H9 (cell line): ENCODE measurements at regions not wholly inside any gene's neighbourhood (a gene's known extent, or its start where the extent isn't known, plus 50 kb on each side); places are given as distances from the start of the nearest gene placed in this dataset.

Experiments used
- DNase-seq: peaks from one replicate; pipeline ENCODE4 v3.0.0-alpha.2; 2017
- H2AFZ ChIP-seq: one replicate; pipeline ENCODE4 v1.6.1; 2013; ENCODE audit warnings: mild to moderate bottlenecking, low read length, control low read depth, moderate library complexity
- H2AK5ac ChIP-seq: 2 replicates; pipeline ENCODE4 v1.6.1; 2013; ENCODE audit warnings: low read length, control low read depth, mixed read lengths; ENCODE audit not compliant: insufficient read length
- H2BK120ac ChIP-seq: one replicate; pipeline ENCODE4 v1.6.1; 2013; ENCODE audit warnings: low read depth, mild to moderate bottlenecking, low read length, control low read depth, inconsistent platforms; ENCODE audit not compliant: poor library complexity, severe bottlenecking
- H2BK12ac ChIP-seq: 2 replicates; pipeline ENCODE4 v1.6.1; 2013; ENCODE audit warnings: low read length, control low read depth, mixed read lengths, low read depth; ENCODE audit not compliant: insufficient read length
- H2BK15ac ChIP-seq: 2 replicates; pipeline ENCODE4 v1.6.1; 2013; ENCODE audit warnings: low read depth, low read length, control low read depth
- H2BK20ac ChIP-seq: one replicate; pipeline ENCODE4 v1.6.1; 2013; ENCODE audit warnings: low read depth, mild to moderate bottlenecking, low read length, control low read depth, inconsistent platforms; ENCODE audit not compliant: poor library complexity, severe bottlenecking
- H2BK5ac ChIP-seq: 2 replicates; pipeline ENCODE4 v1.6.1; 2013; ENCODE audit warnings: low read length, control low read depth, mixed read lengths; ENCODE audit not compliant: insufficient read length
- H3K14ac ChIP-seq: 2 replicates; pipeline ENCODE4 v1.6.1; 2013; ENCODE audit warnings: low read length, control low read depth; ENCODE audit not compliant: insufficient read depth
- H3K18ac ChIP-seq: 2 replicates; pipeline ENCODE4 v1.6.1; 2013; ENCODE audit warnings: low read depth, mild to moderate bottlenecking, mixed read lengths, low read length, control low read depth; ENCODE audit not compliant: insufficient read length
- H3K23ac ChIP-seq: 2 replicates; pipeline ENCODE4 v1.6.1; 2013; ENCODE audit warnings: low read length, control low read depth, mixed read lengths, low read depth; ENCODE audit not compliant: insufficient read length
- H3K23me2 ChIP-seq: 2 replicates; pipeline ENCODE4 v1.6.1; 2013; ENCODE audit warnings: low read depth, mild to moderate bottlenecking, mixed read lengths, low read length, control low read depth; ENCODE audit not compliant: insufficient read length, poor library complexity, severe bottlenecking
- H3K27ac ChIP-seq: 2 replicates; pipeline ENCODE4 v1.5.1; 2013; ENCODE audit warnings: low read length, control low read depth, mixed read lengths, low read depth; ENCODE audit not compliant: insufficient read length
- H3K27me3 ChIP-seq: 2 replicates; pipeline ENCODE4 v1.6.1; 2013; ENCODE audit warnings: low read length, control low read depth, inconsistent platforms; ENCODE audit not compliant: insufficient read depth
- H3K4ac ChIP-seq: 2 replicates; pipeline ENCODE4 v1.6.1; 2013; ENCODE audit warnings: low read depth, mild to moderate bottlenecking, control low read depth, inconsistent platforms, low read length, moderate library complexity
- H3K4me1 ChIP-seq: 2 replicates; pipeline ENCODE4 v1.6.1; 2013; ENCODE audit warnings: low read length, control low read depth, inconsistent platforms; ENCODE audit not compliant: insufficient read depth
- H3K4me2 ChIP-seq: 2 replicates; pipeline ENCODE4 v1.6.1; 2013; ENCODE audit warnings: low read length, control low read depth, mixed read lengths; ENCODE audit not compliant: insufficient read length, insufficient read depth
- H3K56ac ChIP-seq: 2 replicates; pipeline ENCODE4 v1.6.1; 2013; ENCODE audit warnings: low read depth, mild to moderate bottlenecking, mixed read lengths, low read length, control low read depth; ENCODE audit not compliant: insufficient read length
- H3K79me1 ChIP-seq: 2 replicates; pipeline ENCODE4 v1.6.1; 2013; ENCODE audit warnings: low read depth, mild to moderate bottlenecking, moderate library complexity, low read length, control low read depth, inconsistent platforms; ENCODE audit not compliant: insufficient read depth, poor library complexity, severe bottlenecking
- H3K79me2 ChIP-seq: 2 replicates; pipeline ENCODE4 v1.6.1; 2013; ENCODE audit warnings: low read length, control low read depth, inconsistent platforms; ENCODE audit not compliant: insufficient read depth
- H3K9ac ChIP-seq: 2 replicates; pipeline ENCODE4 v1.6.1; 2013; ENCODE audit warnings: low read length, control low read depth, mixed read lengths; ENCODE audit not compliant: insufficient read length; ENCODE audit errors: extremely low read depth
- H3K9me3 ChIP-seq: one replicate; pipeline ENCODE4 v1.6.1; 2013; ENCODE audit warnings: low read depth, low read length, inconsistent platforms; ENCODE audit not compliant: control insufficient read depth
- H3T11ph ChIP-seq: one replicate; pipeline ENCODE4 v1.6.1; 2013; ENCODE audit warnings: mild to moderate bottlenecking, low read length, control low read depth, inconsistent platforms
- H4K20me1 ChIP-seq: one replicate; pipeline ENCODE4 v1.6.1; 2013; ENCODE audit not compliant: control insufficient read depth, insufficient read length, insufficient read depth
- H4K5ac ChIP-seq: 2 replicates; pipeline ENCODE4 v1.6.1; 2013; ENCODE audit warnings: low read depth, mild to moderate bottlenecking, mixed read lengths, low read length, control low read depth; ENCODE audit not compliant: insufficient read length
- H4K8ac ChIP-seq: replicated peaks from 2 replicates; pipeline ENCODE4 v1.6.1; 2013; ENCODE audit warnings: low read length, control low read depth, mixed read lengths, low read depth; ENCODE audit not compliant: insufficient read length
- H4K91ac ChIP-seq: 2 replicates; pipeline ENCODE4 v1.6.1; 2013; ENCODE audit warnings: low read depth, mild to moderate bottlenecking, moderate library complexity, mixed read lengths, low read length, control low read depth; ENCODE audit not compliant: insufficient read length
- H3K27ac Mint-ChIP-seq, 3 experiments: 2 replicates in 2 of 3; 3 replicates in 1 of 3; pipeline ENCODE4 v1.8.0; 2020 to 2021; ENCODE audit warnings: mixed read lengths in 3 of 3, mild to moderate bottlenecking in 1 of 3, moderate library complexity in 1 of 3
- H3K27me3 Mint-ChIP-seq: 2 replicates; pipeline ENCODE4 v1.8.0; 2021; ENCODE audit warnings: low read depth, mild to moderate bottlenecking, moderate library complexity, mixed read lengths
- H3K36me3 Mint-ChIP-seq, 3 experiments: 2 replicates in 2 of 3; 3 replicates in 1 of 3; pipeline ENCODE4 v1.8.0; 2020 to 2021; ENCODE audit warnings: low read depth in 3 of 3, mixed read lengths in 3 of 3; ENCODE audit not compliant: insufficient read depth in 1 of 3
- H3K4me1 Mint-ChIP-seq, 2 experiments: 2 replicates each; pipeline ENCODE4 v1.8.0; 2020; ENCODE audit warnings: mixed read lengths in 2 of 2
- H3K4me3 Mint-ChIP-seq, 2 experiments: 2 replicates in 1 of 2; 3 replicates in 1 of 2; pipeline ENCODE4 v1.8.0; 2020 to 2021; ENCODE audit warnings: mild to moderate bottlenecking in 2 of 2, mixed read lengths in 2 of 2, moderate library complexity in 1 of 2
- H3K9me3 Mint-ChIP-seq, 2 experiments: 2 replicates in 1 of 2; 3 replicates in 1 of 2; pipeline ENCODE4 v1.8.0; 2020; ENCODE audit warnings: mild to moderate bottlenecking in 2 of 2, mixed read lengths in 2 of 2, moderate library complexity in 1 of 2
- CTCF ChIP-seq: fragments of 200-600 bp; sonication (generic); conservative IDR thresholded peaks from 3 replicates; pipeline ENCODE4 v1.8.0; 2021; ENCODE audit warnings: antibody characterized with exemption, mild to moderate bottlenecking
- WGBS: extraction: QIAGEN DNeasy Blood & Tissue Kit; methylation state at CpG from one replicate; pipeline ENCODE4 v1.1.7; 2013; ENCODE audit warnings: missing lambda C conversion rate, low lambda C conversion rate, mixed read lengths; ENCODE audit not compliant: insufficient read length; ENCODE audit errors: extremely low coverage; 5-methylcytosine and 5-hydroxymethylcytosine counted together

GRCh38 chr4:37109756-37110155 is 134.8 kb upstream of the NWD2 start:
- Histone ChIP-seq H4K91ac (no peak overlapping the region), H3K14ac (no peak overlapping the region), H3T11ph (no peak overlapping the region), H3K56ac (no peak overlapping the region), H2BK20ac (no peak overlapping the region), H3K23ac (no peak overlapping the region), H2AK5ac (no peak overlapping the region), H3K18ac (no peak overlapping the region), H3K23me2 (no peaks in the 10 kb centered on the region), H3K27me3 (no peaks in the 10 kb centered on the region), H3K79me2 (no peaks in the 10 kb centered on the region), H3K4me2 (no peak overlapping the region), H3K4me1 (no peaks in the 10 kb centered on the region), H2BK120ac (no peak overlapping the region), H4K5ac (no peak overlapping the region), H3K9me3 (no peaks in the 10 kb centered on the region), H3K9ac (no peak overlapping the region), H3K79me1 (no peaks in the 10 kb centered on the region), H4K20me1 (no peaks in the 10 kb centered on the region), H3K27ac (no peak overlapping the region), H2AFZ (no peak overlapping the region), H2BK15ac (no peak overlapping the region), H2BK12ac (no peak overlapping the region), H4K8ac (no peak overlapping the region), H2BK5ac (no peak overlapping the region), H3K4ac (no peak overlapping the region)
- no peaks in the 10 kb centered on the region for H3K27me3 Mint-ChIP-seq
- H3K27ac Mint-ChIP-seq, result no peak overlapping the region
- no peak for DNase-seq
- no CpG with 5 or more reads among the region's 1 CpG for WGBS
- H3K4me1 Mint-ChIP-seq, result peaks cover 0 to 2% of the 10 kb centered on the region in 2 experiments; a peak in 1 of 4 replicates
- no peaks in the 10 kb centered on the region for H3K36me3 Mint-ChIP-seq
- no peaks in the 10 kb centered on the region for H3K9me3 Mint-ChIP-seq
- H3K4me3 Mint-ChIP-seq, result no peak overlapping the region
- no peak for TF ChIP-seq CTCF
